Stimulated activated CD4-positive, alpha-beta T cell treated with anti-CD3 and anti-CD28 coated beads, Interleukin-4, amount 100 ng/mL, for 24 hours (primary cell): ENCODE measurements at regions not wholly inside any gene's neighbourhood (a gene's known extent, or its start where the extent isn't known, plus 50 kb on each side); places are given as distances from the start of the nearest gene placed in this dataset.
"Not testable (repeated sequence)": the region's sequence is repeated elsewhere in the genome, so short reads cannot be mapped to it uniquely, and the experiment has no call there.

Experiments used
- DNase-seq: peaks from one replicate; pipeline ENCODE4 v3.0.0-alpha.2; 2020

DNA sequence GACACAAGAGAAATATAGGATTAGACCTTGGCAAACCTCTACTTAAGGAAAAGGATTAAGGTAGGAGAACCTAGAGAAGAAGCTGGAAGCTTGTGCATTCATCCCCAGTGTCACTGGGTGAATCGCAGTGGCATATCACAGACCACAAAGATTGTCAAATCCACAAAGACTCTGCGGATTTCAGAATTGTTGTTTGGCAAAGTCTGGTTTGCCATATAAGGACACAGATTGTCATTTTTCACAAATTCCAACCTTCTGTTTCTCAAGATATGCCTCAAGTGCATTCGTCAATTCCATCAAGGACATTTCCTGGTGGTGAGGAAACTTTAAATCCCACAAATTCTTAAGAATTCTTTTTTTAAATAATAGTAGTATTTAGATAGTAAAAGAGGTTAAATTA lies 395.1 kb upstream of the PAPPA start:
- no peak for DNase-seq

- DNase-seq, result no peak
Observed at GRCh38 chr9:115759426-115759825, 394.2 kb upstream of the PAPPA start.

GRCh38 chr9:115764645-115765044 lies 388.9 kb upstream of the PAPPA start:
- no peak for DNase-seq

DNA sequence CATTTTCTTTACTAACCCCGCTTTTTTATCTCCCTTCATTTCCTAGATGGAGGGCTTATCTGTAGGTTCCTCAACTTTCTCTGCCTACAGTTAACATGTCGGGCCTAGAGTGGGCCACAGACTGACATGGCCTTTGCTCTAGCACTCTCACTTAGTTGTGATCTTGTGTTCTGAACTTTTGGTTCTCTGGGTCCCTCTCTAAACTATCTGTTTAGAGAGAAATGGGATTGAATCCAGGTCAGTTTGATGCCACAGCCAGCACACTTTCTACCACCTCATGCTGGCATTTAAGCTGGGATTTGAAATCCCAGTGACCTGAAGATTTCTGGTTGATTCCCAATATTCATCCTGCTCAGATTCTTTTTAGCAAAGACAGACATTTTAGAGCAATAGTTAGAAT lies 388.5 kb upstream of the PAPPA start:
- DNase-seq, result no peak

DNA sequence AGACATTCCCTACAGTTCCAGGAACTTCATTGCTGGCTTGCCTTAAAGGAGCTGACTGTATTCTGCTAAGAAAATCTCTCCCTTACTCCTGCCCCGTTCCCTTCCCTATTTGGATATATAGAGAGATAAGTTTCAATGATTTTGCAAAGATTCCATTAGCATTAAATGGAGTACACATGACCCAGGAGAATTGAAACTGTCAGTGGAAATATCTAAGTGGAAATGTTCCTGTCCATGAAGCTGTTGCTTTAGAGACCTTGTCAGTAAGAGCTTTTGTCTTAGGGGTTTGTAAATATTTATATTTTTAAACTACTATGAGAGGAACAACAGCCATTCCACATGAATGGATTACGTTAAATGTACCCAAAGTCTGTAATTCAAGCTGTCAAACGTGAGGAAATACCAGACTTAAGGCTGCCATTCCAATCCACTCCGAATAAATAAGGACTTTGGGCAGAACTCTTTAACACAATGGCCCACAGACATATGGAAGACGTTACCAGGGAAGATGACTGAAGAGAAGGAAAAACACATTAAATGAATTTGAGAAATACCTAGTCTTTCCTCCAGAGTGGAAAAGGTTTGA lies 387.1 kb upstream of the PAPPA start:
- DNase-seq, result no peak

- no peak for DNase-seq
Observed at GRCh38 chr9:115770521-115770920, 383.1 kb upstream of the PAPPA start.

DNA sequence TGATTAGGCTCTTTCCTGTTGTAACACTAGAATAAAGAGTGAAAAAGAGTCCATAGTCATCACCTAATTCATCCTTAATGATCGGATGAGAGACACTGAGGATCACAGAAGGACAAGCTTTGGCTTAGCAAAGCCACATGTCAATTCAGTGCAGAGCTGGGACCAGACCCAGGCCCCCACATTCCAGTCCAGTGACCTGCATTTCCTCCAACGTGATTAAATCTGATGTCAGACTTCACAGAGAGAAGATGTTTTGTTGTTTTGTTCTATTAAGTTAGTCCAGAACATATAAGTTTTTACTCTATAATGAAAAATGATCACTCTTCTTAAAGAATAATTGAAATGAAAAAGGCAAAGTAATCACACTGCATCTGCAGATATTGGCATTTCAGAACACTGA lies 377.9 kb upstream of the PAPPA start:
- no peak for DNase-seq

DNA sequence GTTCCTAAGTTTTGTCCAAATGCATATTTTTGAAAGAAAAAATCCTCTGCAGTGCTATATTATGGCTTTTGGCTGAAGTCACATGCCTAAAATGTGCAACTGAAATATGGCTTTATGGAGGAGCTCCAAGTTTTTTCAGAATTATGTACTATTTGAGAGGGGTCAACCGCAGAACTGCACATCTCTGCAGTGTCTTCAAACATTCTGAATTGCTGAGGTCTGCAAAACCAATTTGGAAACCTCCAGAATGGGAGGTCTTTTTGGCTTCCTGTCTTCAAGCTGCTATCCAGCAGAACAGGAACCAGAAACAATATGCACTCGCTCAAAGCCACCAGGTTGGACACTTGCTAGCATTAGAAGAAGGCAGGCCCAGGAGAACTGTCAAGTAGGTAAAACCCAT lies 376.0 kb upstream of the PAPPA start:
- DNase-seq, result no peak

DNA sequence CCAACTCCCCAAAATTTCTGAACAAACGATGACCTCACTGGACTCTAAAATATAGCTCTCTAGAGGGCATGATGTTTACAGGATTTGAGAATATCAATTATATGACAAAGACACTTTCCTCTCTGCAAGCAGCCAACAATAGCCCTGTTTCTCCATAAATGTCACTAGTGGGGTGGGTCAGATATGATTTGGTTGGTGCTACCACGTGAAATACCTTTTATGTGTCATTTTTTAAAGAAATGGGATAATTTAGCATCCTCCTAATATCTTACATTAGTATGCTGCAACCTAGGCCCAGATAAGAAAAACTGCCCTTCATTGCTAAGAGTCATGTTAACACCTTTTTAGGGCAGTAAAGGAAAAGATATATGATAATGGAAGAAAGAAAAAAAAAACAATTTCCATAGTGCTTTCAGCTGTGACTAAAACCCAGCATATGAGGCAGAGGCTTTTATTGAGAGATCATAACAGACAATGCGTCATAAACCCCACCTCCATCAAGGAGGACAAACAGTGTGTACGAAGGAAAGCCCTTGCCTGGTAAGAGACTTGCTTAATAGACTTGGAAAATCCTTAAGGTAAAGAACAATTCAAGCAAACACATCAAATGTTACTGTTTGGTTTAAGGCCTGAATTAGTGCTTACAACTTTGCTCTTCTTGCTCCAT lies 372.4 kb upstream of the PAPPA start:
- DNase-seq, result no peak

GRCh38 chr9:115786321-115786720 lies 367.3 kb upstream of the PAPPA start:
- no peak for DNase-seq

DNA sequence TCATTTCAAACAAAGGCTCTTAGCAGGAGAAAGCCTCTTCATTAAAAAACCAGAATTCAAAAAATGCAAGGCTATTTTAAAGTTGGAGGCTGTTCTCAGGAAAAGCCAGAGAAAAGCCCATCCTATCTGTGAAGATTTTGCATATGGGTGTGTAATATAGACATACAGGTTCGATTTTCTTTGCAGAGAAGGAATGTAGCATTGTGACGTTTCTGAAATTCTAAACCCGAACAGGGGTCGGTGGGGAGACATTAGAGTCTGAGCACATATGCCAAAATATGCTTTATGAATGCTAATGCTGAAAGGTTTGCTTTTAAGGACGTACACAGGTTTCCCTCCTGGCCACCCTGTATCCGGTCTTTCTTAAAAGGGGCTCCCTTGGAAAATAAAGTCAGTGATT lies 363.1 kb upstream of the PAPPA start:
- no peak for DNase-seq

GRCh38 chr9:115794921-115795475 lies 358.6 kb upstream of the PAPPA start:
- DNase-seq, result no peak

GRCh38 chr9:115799734-115800133 lies 353.9 kb upstream of the PAPPA start:
- no peak for DNase-seq

GRCh38 chr9:115804206-115804605 lies 349.4 kb upstream of the PAPPA start:
- no peak for DNase-seq

DNA sequence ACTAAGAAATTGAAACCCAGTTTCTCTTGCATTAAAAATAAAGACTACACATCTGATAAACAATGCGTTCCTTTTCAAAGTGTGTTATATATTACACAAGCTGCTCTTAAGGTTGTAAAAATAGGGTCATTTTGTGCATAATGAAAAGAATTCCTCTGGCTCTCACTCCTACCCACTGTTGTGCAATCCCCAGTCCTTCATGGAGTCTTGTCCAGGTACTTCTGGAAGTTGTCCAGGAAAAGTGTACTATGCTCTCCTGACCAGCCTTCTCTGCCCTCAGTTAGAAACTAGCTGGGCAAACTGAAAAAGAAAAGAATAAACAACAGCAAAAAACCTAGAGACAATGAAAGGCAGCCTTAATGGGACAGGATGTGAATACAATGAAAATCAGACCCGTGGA lies 345.5 kb upstream of the PAPPA start:
- DNase-seq, result no peak

- DNase-seq, result no peak
Observed at GRCh38 chr9:115808695-115809094, 344.9 kb upstream of the PAPPA start.

DNA sequence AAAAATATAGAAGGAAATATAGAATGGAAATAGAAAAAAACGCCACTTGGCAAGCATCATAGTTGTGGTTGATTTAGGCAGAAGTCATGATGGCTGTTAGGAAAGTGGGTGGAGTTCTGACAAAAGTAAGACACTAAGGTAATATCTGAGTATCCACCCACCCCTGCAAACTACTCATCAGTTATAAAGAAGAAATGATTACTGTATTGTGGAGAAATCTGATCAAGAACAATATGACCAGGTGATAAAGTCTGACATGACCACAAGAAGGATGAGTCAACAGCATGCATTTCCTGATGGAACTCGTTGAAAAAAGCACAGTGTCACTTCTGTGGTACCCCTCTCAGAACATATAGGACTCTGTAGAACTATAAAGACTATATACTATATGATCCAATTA lies 343.4 kb upstream of the PAPPA start:
- no peak for DNase-seq

DNA sequence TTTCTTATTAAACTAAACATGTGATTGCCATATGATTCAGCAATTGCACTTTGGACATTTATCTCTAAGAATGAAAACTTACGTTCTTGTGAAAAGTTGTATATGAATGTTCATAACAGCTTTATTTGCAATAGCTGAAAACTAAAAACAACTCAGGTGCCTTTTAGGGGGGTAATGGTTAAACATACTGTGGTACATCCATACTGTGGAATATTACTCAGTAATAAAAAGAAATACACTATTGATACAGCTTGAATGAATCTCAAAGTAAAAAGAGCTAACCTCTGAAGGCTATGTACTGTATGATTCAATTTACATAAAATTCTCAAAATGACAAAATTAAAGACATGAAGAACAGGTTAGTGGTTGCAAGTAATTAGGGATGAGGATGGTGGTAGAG lies 339.5 kb upstream of the PAPPA start:
- no peak for DNase-seq

DNA sequence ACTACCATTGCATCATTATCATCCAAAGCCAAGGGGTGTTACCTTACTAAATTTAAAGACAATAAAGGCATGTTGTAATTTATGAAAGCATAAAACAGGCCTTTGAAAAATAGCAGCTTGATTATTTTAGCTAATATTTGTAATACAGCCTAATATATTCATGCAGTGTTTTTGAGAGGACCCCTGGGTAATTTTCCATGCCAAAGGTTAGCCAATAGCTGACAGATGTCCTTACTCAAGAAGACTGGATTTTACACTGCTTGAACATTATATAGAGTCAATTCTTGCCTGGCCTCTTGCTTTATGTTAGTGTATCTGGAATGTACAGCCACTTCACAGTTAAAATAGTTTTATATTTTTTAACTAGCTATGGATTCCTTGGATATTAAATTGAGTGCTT lies 337.8 kb upstream of the PAPPA start:
- DNase-seq, result no peak

GRCh38 chr9:115818651-115819050 lies 334.9 kb upstream of the PAPPA start:
- not testable (repeated sequence) for DNase-seq

DNA sequence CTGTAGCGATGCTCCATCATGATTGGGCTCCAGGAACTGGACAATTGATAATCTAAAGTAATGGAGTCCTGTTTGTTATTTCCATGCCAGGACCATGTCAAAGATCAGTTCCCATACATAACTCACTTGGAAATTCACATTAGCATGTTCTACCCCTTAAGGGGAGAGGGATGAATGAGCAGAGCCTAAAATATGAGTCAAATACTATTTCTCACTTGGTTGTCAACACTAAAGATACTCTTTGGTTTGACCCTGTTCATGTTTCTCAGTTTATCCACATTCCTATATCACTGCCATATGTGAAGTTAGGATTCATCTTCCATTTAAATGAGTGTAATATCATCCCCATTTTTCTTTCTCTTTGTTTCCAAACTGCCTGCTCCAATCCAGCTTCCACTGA lies 321.6 kb upstream of the PAPPA start:
- DNase-seq, result no peak

DNA sequence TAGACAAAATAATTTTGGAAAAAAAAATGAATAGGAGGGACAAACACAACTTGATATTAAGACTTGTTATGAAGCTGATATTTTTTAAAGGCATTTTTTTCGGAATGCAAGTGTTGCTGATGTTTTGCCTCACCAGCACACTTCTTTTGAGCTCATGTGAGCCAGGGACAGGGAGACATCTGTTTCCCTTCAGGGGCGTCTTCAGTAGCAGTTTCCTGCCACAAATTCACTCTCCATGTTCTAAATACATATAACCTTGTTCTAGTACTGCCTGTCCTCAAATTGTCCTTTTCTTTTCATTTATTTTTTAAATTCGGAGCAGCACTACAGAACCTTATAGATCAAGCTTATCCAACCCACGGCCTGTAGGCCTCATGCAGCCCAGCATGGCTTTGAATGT lies 316.0 kb upstream of the PAPPA start:
- DNase-seq, result no peak

DNA sequence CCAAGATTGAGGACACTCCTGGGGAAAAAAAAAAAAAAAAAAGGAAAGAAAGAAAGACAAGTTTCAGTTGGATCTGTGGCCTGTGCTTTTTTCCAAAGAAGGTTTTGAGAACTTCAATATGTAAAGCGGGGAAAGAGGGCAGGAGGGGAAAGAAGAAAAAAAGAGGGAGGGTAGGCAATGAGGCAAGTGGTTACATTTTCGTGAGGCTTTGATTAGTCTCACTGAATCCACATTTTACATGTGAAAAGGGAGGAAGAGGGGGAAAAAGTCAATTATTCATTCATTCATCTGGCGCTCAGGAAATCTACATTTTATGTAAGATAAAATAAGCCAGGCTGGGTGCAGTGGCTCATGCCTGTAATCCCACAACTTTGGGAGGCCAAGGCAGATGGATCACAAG lies 315.2 kb upstream of the PAPPA start:
- DNase-seq, result no peak

DNA sequence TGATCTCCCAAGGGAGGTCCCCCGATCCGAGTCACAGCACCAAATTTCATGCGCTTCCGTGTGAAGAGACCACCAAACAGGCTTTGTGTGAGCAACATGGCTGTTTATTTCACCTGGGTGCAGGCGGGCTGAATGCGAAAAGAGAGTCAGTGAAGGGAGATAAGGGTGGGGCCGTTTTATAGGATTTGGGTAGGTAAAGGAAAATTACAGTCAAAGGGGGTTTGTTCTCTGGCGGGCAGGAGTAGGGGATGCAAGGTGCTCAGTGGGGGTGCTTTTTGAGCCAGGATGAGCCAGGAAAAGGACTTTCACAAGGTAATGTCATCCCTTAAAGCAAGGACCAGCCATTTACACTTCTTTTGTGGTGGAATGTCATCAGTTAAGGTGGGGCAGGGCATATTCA lies 309.2 kb upstream of the PAPPA start:
- DNase-seq, result not testable (repeated sequence)
